ENCODE measurements at regions not wholly inside any gene's neighbourhood (a gene's known extent, or its start where the extent isn't known, plus 50 kb on each side); places are given as distances from the start of the nearest gene placed in this dataset.

- Histone ChIP-seq H3K27me3 (ENCODE audit: insufficient read depth, low read length) (no peaks in the 10 kb centered on the region), H2AFZ (ENCODE audit: low read length) (no peak overlapping the region), H4K20me1 (ENCODE audit: insufficient read depth, low read length) (no peaks in the 10 kb centered on the region), H3K4me3 (ENCODE audit: insufficient read depth, low read length) (no peak overlapping the region), H3K36me3 (ENCODE audit: insufficient read depth, low read length) (no peaks in the 10 kb centered on the region), H3K27ac (ENCODE audit: low read depth, low read length) (no peak overlapping the region), H3K4me2 (ENCODE audit: insufficient read depth, low read length) (no peak overlapping the region), H3K79me2 (ENCODE audit: insufficient read depth, low read length) (no peaks in the 10 kb centered on the region), H3K9me3 (ENCODE audit: low read depth, low read length) (no peaks in the 10 kb centered on the region), H3K4me1 (ENCODE audit: insufficient read depth, low read length) (no peaks in the 10 kb centered on the region)
- peak; percentile 4 for DNase-seq (ENCODE audit: insufficient read length, low spot score, missing footprints)
- no peak for TF ChIP-seq CTCF (IDR thresholded peaks at IDR 0.05; ENCODE audit: extremely low read depth, low read depth, low read length)
Measured at GRCh38 chr1:2967881-2968280, 53.4 kb upstream of the ACTRT2 start.

- Histone ChIP-seq H3K4me2 (ENCODE audit: insufficient read depth, low read length) (no peak overlapping the region), H3K9me3 (ENCODE audit: low read depth, low read length) (no peaks in the 10 kb centered on the region), H3K27me3 (ENCODE audit: insufficient read depth, low read length) (no peaks in the 10 kb centered on the region), H2AFZ (ENCODE audit: low read length) (no peak overlapping the region), H3K4me1 (ENCODE audit: insufficient read depth, low read length) (no peaks in the 10 kb centered on the region), H3K27ac (ENCODE audit: low read depth, low read length) (no peak overlapping the region), H3K4me3 (ENCODE audit: insufficient read depth, low read length) (no peak overlapping the region), H3K79me2 (ENCODE audit: insufficient read depth, low read length) (no peaks in the 10 kb centered on the region), H3K36me3 (ENCODE audit: insufficient read depth, low read length) (no peaks in the 10 kb centered on the region), H4K20me1 (ENCODE audit: insufficient read depth, low read length) (no peaks in the 10 kb centered on the region)
- TF ChIP-seq CTCF (IDR thresholded peaks at IDR 0.05; ENCODE audit: extremely low read depth, low read depth, low read length): no peak
- peak; percentile 69 for DNase-seq (ENCODE audit: insufficient read length, low spot score, missing footprints)
Measured at GRCh38 chr1:2968471-2968881, 52.8 kb upstream of the ACTRT2 start.

GRCh38 chr1:2969011-2969844 is 52.0 kb upstream of the ACTRT2 start:
- H3K9me3 ChIP-seq (ENCODE audit: low read depth, low read length): no peaks in the 10 kb centered on the region
- H3K36me3 ChIP-seq (ENCODE audit: insufficient read depth, low read length): no peaks in the 10 kb centered on the region
- H4K20me1 ChIP-seq (ENCODE audit: insufficient read depth, low read length): no peaks in the 10 kb centered on the region
- H3K4me2 ChIP-seq (ENCODE audit: insufficient read depth, low read length): no peak overlapping the region
- no peak overlapping the region for H3K4me3 ChIP-seq (ENCODE audit: insufficient read depth, low read length)
- H3K79me2 ChIP-seq (ENCODE audit: insufficient read depth, low read length): no peaks in the 10 kb centered on the region
- TF ChIP-seq CTCF (IDR thresholded peaks at IDR 0.05; ENCODE audit: extremely low read depth, low read depth, low read length): no peak
- H3K27me3 ChIP-seq (ENCODE audit: insufficient read depth, low read length): no peaks in the 10 kb centered on the region
- no peak overlapping the region for H3K27ac ChIP-seq (ENCODE audit: low read depth, low read length)
- no peak overlapping the region for H2AFZ ChIP-seq (ENCODE audit: low read length)
- H3K4me1 ChIP-seq (ENCODE audit: insufficient read depth, low read length): no peaks in the 10 kb centered on the region
- peak; percentile 76 for DNase-seq (ENCODE audit: insufficient read length, low spot score, missing footprints)

- no peaks in the 10 kb centered on the region for H3K79me2 ChIP-seq (ENCODE audit: insufficient read depth, low read length)
- H3K36me3 ChIP-seq (ENCODE audit: insufficient read depth, low read length): no peaks in the 10 kb centered on the region
- no peak for TF ChIP-seq CTCF (IDR thresholded peaks at IDR 0.05; ENCODE audit: extremely low read depth, low read depth, low read length)
- H3K4me1 ChIP-seq (ENCODE audit: insufficient read depth, low read length): no peaks in the 10 kb centered on the region
- H3K4me2 ChIP-seq (ENCODE audit: insufficient read depth, low read length): no peak overlapping the region
- H3K4me3 ChIP-seq (ENCODE audit: insufficient read depth, low read length): no peak overlapping the region
- H2AFZ ChIP-seq (ENCODE audit: low read length): no peak overlapping the region
- no peaks in the 10 kb centered on the region for H3K9me3 ChIP-seq (ENCODE audit: low read depth, low read length)
- H3K27me3 ChIP-seq (ENCODE audit: insufficient read depth, low read length): no peaks in the 10 kb centered on the region
- H4K20me1 ChIP-seq (ENCODE audit: insufficient read depth, low read length): no peaks in the 10 kb centered on the region
- peak; percentile 56 for DNase-seq (ENCODE audit: insufficient read length, low spot score, missing footprints)
- no peak overlapping the region for H3K27ac ChIP-seq (ENCODE audit: low read depth, low read length)
Measured at GRCh38 chr1:2969845-2970291, 51.4 kb upstream of the ACTRT2 start.
